ENCODE measurements at regions not wholly inside any gene's neighbourhood (a gene's known extent, or its start where the extent isn't known, plus 50 kb on each side); places are given as distances from the start of the nearest gene placed in this dataset.
"Not testable (repeated sequence)": the region's sequence is repeated elsewhere in the genome, so short reads cannot be mapped to it uniquely, and the experiment has no call there.

DNA sequence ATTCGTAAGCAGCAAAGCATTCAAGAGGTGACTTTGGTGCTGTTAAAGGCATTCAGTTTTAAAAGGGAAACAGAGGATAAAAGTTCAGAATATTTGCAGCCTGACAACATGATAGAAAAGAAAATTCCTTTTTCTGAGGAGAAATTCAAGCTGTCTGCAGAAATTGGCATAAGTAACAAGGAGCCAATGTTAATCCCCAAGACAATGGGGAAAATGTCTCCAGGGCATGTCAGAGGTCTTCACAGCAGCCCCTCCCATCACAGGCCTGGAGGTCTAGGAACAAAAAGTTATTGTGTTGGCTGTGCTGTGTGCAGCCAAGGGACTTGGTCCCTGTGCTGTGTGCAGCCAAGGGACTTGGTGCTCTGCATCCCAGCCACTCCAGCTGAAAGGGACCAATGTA lies 129.7 kb upstream of the MITF start:
- TF ChIP-seq, protein P1, sequence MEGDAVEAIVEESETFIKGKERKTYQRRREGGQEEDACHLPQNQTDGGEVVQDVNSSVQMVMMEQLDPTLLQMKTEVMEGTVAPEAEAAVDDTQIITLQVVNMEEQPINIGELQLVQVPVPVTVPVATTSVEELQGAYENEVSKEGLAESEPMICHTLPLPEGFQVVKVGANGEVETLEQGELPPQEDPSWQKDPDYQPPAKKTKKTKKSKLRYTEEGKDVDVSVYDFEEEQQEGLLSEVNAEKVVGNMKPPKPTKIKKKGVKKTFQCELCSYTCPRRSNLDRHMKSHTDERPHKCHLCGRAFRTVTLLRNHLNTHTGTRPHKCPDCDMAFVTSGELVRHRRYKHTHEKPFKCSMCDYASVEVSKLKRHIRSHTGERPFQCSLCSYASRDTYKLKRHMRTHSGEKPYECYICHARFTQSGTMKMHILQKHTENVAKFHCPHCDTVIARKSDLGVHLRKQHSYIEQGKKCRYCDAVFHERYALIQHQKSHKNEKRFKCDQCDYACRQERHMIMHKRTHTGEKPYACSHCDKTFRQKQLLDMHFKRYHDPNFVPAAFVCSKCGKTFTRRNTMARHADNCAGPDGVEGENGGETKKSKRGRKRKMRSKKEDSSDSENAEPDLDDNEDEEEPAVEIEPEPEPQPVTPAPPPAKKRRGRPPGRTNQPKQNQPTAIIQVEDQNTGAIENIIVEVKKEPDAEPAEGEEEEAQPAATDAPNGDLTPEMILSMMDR (IDR thresholded peaks at IDR 0.05; ENCODE audit: borderline replicate concordance, extremely low read depth, low read length, poor library complexity, severe bottlenecking) = not testable (repeated sequence)
- not testable (repeated sequence) for TF ChIP-seq EZH2 (IDR thresholded peaks at IDR 0.05; ENCODE audit: borderline replicate concordance, low read depth, low read length, severe bottlenecking)

All from DND-41 (cell line).